Right ventricle myocardium superior (tissue), 1 donor: ENCODE measurements at regions not wholly inside any gene's neighbourhood (a gene's known extent, or its start where the extent isn't known, plus 50 kb on each side); places are given as distances from the start of the nearest gene placed in this dataset.

Source experiments
- ATAC-seq: fragments of 200-7000 bp; cut with Tn5 transposase; one replicate; pipeline ENCODE4 v1.9.1; 2020; ENCODE audit warnings: mild to moderate bottlenecking; ENCODE audit not compliant: poor library complexity
- DNase-seq: peaks from one replicate; pipeline ENCODE4 v3.0.0-alpha.2; 2020
- intact Hi-C: fragments of 100-400 bp; cut with DNase I; formaldehyde crosslinking; loops from one replicate; pipeline ENCODE4 v1.11.2; 2022
- donor health status: DM: no; HTN: yes; CAD: no; lungs with severe emphysema.

GRCh38 chr15:93417156-93417555 lies 328.1 kb upstream of the RGMA start:
- ATAC-seq (peak; percentile 79), DNase-seq (peak; percentile 81)
- intact Hi-C loops: no loop called here

DNA sequence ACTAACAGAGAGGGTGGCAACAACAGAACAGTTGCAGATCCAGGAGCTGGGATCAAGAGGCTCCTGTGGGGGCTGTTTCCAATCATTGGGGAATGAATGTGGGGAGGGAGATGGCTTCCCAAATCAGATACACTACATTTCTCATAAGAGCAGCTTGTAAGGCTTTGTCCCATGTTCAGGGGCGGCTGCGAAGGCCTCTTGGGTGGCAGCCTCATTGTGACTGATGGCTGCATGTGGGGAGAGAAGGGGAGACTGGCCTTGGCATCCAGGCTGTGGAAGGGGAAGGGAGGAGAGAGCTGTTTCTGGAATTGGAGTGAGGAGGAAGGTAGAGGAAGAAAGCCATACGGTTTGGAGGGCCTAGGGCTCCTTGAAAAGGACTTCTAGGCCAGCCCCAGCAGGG lies 326.6 kb upstream of the RGMA start:
- intact Hi-C loops: no loop called here
- DNase-seq (no peak), ATAC-seq (no peak)

GRCh38 chr15:93414576-93415231 lies 325.7 kb upstream of the RGMA start:
- DNase-seq: no peak
- intact Hi-C loops: no loop called here
- no peak for ATAC-seq

GRCh38 chr15:93413745-93414144 lies 324.7 kb upstream of the RGMA start:
- intact Hi-C loops: no loop called here
- no peak for ATAC-seq
- DNase-seq: no peak

DNA sequence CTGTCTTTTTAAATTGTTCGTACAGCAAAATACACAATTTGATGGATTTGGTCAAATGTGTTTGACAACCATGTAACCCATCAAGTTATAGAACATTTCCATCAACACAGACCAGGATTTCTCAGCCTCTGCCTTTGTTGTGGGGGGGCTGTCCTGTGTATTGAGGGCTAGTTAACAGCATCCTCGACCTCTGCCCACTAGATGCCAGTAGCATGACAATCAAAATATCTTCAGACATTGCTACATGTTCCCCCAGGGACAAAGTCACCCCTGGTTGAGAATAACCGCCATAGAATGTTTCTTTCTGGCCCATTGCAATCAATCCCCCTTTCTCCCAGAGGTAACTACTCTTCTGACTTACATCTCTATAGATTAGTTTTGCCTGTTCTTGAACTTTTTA lies 310.1 kb upstream of the RGMA start:
- intact Hi-C loops: no loop called here
- DNase-seq (no peak), ATAC-seq (no peak)

- no peak for ATAC-seq
- DNase-seq: no peak
- intact Hi-C loops: no loop called here
These were observed 300.2 kb upstream of the RGMA start for GRCh38 chr15:93389211-93389610.

DNA sequence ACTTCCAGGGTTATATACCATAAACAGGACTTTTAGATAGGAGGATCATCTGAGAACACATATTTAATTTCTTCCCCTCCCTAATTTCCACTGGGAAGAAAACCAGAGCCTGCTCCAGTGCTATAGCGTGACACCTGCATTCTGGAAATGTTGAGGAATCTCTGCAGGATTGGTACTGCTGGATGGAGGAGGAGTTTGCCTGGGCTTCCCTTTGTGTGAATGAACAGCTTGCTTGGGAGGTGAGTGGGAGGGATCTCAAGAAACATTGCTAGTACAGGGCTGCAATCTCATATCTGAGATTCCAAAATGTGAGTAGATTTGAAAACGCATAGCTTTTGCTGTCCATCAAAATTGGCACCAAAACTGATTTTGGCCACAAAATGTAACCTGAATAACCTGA lies 295.9 kb upstream of the RGMA start:
- intact Hi-C loops: no loop called here
- DNase-seq (no peak), ATAC-seq (no peak)

DNA sequence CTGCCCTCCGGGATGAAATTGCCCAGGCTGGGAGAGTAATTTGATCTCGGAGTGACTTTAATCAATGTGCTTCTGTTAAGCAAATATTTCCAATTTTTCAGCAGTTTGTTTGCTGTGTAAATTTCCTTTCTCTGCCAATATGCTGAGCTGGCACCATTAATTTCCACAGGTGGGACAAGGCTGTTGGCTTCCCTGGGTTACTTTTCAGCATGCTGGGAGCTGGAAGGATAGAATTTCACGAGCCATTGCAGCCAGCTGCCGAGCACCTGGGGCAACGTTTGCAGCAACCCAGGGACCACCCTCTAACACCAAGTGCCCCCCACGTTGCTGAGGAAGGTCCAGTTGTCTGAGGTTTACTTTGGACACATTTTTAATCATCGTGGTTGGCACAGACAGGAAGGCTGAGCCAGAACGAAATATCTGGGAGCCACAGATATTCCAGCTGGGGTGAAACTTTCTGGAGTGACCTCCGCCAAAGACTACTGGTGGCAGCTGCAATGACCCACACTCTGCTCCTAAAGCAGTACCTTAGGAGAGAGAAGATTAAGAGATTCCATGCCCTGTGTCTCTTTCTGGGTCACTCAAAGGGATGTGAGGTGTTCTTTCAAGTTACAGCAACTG lies 293.3 kb upstream of the RGMA start:
- intact Hi-C loops: no loop called here
- ATAC-seq: no peak
- no peak for DNase-seq

GRCh38 chr15:93378558-93378957 lies 289.5 kb upstream of the RGMA start:
- ATAC-seq (no peak), DNase-seq (no peak)
- intact Hi-C loops: no loop called here

DNA sequence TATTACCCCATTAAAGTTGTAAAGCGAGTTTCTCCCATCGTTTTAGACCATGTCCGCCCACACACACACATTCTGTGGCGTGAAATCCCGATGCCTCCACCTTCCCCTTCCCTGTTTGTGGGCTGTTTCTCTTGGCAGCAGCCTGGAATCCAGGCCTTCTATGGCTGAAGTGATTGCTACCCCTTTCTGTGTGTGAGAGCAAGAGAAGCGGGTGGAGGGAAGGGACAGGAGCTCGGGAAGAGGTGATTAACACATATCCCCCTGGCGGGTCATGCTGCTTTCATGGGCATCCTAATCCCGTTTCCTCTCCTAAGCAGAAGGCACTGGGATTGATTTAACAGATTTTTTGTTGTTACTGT lies 283.8 kb upstream of the RGMA start:
- DNase-seq (no peak), ATAC-seq (no peak)
- intact Hi-C loops: no loop called here

GRCh38 chr15:93372208-93372864 lies 283.3 kb upstream of the RGMA start:
- intact Hi-C loops: no loop called here
- DNase-seq (no peak), ATAC-seq (no peak)

DNA sequence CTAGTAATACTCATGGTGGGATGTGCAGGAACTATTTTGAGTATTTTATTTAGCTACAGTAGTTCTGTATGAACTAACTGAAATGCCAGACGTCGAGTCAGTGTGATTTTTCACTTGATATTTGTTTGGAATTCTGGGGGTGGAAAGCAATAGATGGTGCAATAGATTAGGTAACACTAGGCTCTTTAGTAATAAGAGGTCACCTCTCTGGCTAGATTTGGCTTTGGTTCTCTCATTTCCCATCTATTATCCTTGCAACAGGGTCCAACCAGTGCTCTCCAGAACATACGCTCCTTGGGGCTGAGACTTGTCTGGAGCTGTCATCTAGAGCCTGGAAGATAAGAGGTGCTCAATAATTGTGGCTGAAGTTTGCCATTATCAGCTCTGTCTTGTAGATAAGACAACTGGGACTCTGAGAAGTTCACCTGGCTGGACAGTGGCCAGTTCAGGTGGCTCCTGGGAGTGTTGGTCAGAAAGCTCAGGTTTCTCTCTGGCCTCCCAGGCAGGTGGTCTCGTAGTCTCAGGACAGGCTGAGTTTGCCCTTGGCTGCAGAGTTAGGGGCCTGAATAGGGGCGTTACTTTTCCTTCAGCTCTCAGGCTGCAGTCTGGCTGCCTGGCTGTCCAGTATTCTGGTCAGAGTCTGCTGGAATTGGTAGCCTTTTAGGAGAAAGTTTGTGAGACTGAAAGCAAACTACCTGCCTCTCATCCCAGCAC lies 277.5 kb upstream of the RGMA start:
- no peak for DNase-seq
- intact Hi-C loops: no loop called here
- no peak for ATAC-seq

DNA sequence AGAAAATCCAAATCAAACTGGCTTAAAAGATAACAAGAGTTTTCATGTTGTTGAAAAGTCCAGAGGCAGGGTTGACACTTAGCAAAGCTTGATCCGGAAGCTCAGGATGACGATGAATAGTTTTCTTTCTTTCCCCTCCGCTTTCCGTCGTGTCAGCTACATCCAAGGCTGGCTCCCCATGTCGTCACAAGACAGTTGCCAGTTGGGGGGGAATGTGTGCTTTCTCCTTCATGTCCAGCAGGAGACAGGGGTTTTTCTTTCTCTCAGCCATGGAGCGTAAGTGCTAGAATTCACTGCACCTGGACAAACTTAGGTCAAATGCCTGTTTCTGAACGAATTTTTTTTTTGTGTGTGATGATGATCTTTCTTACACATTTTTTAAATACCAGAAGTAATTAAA lies 273.8 kb upstream of the RGMA start:
- DNase-seq (no peak), ATAC-seq (no peak)
- intact Hi-C loops: no loop called here

GRCh38 chr15:93362203-93362602 lies 273.2 kb upstream of the RGMA start:
- intact Hi-C loops: no loop called here
- ATAC-seq: no peak
- DNase-seq: no peak

GRCh38 chr15:93361703-93362102 lies 272.7 kb upstream of the RGMA start:
- no peak for DNase-seq
- intact Hi-C loops: no loop called here
- no peak for ATAC-seq

DNA sequence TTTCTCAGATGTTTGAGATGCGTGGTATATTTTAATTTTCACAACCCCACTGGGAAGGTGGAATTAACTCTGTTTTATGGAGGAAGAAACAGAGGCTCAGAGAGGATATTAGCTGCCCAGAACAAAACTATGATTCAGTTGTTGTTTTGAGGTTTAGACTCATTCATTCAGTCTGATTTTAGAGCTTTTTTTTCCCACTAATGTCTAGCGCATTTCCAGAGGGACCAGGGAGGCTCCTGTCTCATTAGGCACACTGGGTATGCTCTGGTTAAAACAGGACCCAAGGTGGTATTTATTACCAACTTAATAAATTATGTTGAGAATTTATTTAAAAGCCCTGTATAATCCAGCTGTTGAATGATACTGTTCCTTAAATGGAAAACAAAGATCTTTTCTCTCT lies 272.0 kb upstream of the RGMA start:
- DNase-seq (no peak), ATAC-seq (no peak)
- intact Hi-C loops: no loop called here

DNA sequence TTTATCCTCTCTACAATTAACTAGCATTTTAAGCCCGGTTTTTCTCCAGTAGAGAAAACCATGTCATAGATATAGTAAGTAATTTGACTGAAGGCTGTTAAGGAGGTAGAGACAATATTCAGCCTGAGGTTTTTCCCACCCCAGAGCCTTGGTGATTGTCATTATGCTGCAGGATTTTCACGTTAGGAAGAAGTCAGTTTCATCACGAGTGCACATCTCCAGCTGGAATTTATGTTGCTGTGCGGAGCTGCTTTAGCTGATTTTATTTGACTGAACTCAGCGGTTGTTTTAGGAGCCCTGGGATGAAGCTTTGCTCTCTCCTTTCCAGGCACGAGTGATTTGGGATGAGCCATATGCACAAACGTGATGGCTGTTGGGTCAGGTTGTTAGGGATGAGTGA lies 271.3 kb upstream of the RGMA start:
- DNase-seq (no peak), ATAC-seq (no peak)
- intact Hi-C loops: no loop called here

DNA sequence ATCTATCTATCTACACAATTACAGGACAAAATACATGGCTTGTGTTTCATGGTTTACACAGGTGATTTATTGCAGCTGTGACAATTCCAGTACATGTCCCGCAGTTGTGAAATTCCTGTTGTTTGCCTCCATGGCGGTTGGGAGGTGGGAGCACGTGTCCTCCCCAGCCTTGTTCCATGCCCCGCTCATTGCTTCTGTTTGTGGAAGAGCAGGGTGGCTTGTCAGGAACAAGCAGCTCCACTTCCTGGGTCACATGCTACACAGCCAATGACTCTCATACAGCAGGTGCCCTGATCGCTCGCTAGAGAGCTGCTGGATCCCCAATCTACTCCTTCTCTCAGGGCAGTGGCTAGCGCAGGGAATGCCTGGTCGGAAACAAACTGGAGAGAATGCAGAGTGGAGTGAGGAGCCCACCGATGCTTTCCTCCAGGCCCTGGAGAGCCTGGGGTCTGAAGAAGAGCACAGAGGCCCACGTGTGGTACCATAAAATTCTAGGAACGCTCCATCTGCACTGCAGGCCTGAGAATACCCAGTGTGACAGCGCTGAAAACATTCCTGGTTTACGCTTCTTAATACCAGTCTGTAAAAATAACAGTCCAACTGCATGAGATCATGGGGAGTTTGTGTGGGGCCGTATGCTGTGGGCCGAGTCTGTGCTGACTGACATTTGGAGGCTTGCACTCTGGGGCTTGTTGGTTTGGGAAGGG lies 270.6 kb upstream of the RGMA start:
- intact Hi-C loops: no loop called here
- ATAC-seq (no peak), DNase-seq (no peak)

GRCh38 chr15:93359060-93359408 lies 270.0 kb upstream of the RGMA start:
- intact Hi-C loops: no loop called here
- ATAC-seq: no peak
- DNase-seq: no peak
